Endothelial cell of umbilical vein (primary cell): ENCODE measurements at regions not wholly inside any gene's neighbourhood (a gene's known extent, or its start where the extent isn't known, plus 50 kb on each side); places are given as distances from the start of the nearest gene placed in this dataset.

ENCODE experiments used
- BruUV-seq: library from RNA; stranded (reverse); fragments of 400-500 nt; replicated peaks from 2 replicates; lab custom pipeline; 2021; lab: Mats Ljungman, UMichigan
- CTCF ChIA-PET: fragments of 300-600, 350-600 bp; sonication (Branson Sonifier 250); formaldehyde crosslinking; loops from one replicate; lab custom pipeline; 2021; ENCODE audit warnings: antibody characterized with exemption, inconsistent platforms; lab: Charles Lee
- POLR2A ChIA-PET: fragments of 300-600, 350-600 bp; sonication (Branson Sonifier 250); formaldehyde crosslinking; loops from one replicate; lab custom pipeline; 2021; ENCODE audit warnings: antibody characterized with exemption, inconsistent platforms; lab: Charles Lee
- DNase-seq: peaks from one replicate; pipeline ENCODE4 v3.0.0-alpha.2; 2011; ENCODE audit warnings: low read depth, low spot score
- FAIRE-seq: peaks from 2 replicates; lab custom pipeline; 2011; peaks lifted over from hg19 to GRCh38; lab: Jason Lieb, UNC
- H2AFZ ChIP-seq: 2 replicates; pipeline ENCODE4 v1.6.0; 2012; ENCODE audit warnings: low read depth, low read length, control low read depth, inconsistent platforms
- H3K27ac ChIP-seq: 2 replicates; pipeline ENCODE4 v1.5.1; 2011; ENCODE audit warnings: low read depth, mild to moderate bottlenecking, control low read depth, low read length, moderate library complexity; ENCODE audit not compliant: insufficient read depth
- H3K27me3 ChIP-seq, 2 experiments: 2 replicates each; pipeline versions ENCODE4 v1.6.0 to v1.6.1; 2011; ENCODE audit warnings: low read length in 2 of 2, mixed read lengths in 1 of 2; ENCODE audit not compliant: control insufficient read depth in 2 of 2, insufficient read depth in 2 of 2
- H3K36me3 ChIP-seq, 2 experiments: 2 replicates in 1 of 2; 3 replicates in 1 of 2; pipeline ENCODE4 v1.5.1; 2011; ENCODE audit warnings: low read length in 2 of 2, mild to moderate bottlenecking in 1 of 2, moderate library complexity in 1 of 2; ENCODE audit not compliant: control insufficient read depth in 2 of 2, insufficient read depth in 2 of 2; ENCODE audit errors: extremely low read depth in 1 of 2
- H3K4me1 ChIP-seq: 3 replicates; pipeline ENCODE4 v1.5.1; 2011; ENCODE audit warnings: mild to moderate bottlenecking, low read length; ENCODE audit not compliant: control insufficient read depth, insufficient read depth; ENCODE audit errors: extremely low read depth
- H3K4me2 ChIP-seq: 2 replicates; pipeline ENCODE4 v1.6.1; 2011; ENCODE audit warnings: low read length, control low read depth, mixed read lengths; ENCODE audit not compliant: insufficient read depth
- H3K4me3 ChIP-seq, 3 experiments: fragments of 200-600 bp in 1 of 3; sonication (generic), shearing (Covaris generic) in 1 of 3; replicated peaks in 1 of 3; 2 replicates each; pipeline ENCODE4 v1.5.1; 2011 to 2016; ENCODE audit warnings: control low read depth in 3 of 3, low read length in 3 of 3, mild to moderate bottlenecking in 2 of 3, inconsistent platforms in 1 of 3, low read depth in 1 of 3, moderate library complexity in 1 of 3; ENCODE audit not compliant: insufficient read depth in 1 of 3
- H3K79me2 ChIP-seq: 2 replicates; pipeline ENCODE4 v1.6.0; 2012; ENCODE audit warnings: low read length, inconsistent platforms; ENCODE audit not compliant: control insufficient read depth, insufficient read depth
- H3K9ac ChIP-seq: replicated peaks from 2 replicates; pipeline ENCODE3; 2011; ENCODE audit warnings: low read length, control low read depth; ENCODE audit not compliant: insufficient read depth; ENCODE audit errors: extremely low read depth
- H3K9me1 ChIP-seq: replicated peaks from 3 replicates; pipeline ENCODE4 v1.6.0; 2011; ENCODE audit warnings: mild to moderate bottlenecking, low read length; ENCODE audit not compliant: control insufficient read depth, insufficient read depth; ENCODE audit errors: extremely low read depth
- H3K9me3 ChIP-seq: replicated peaks from 2 replicates; pipeline ENCODE4 v1.5.1; 2012; ENCODE audit warnings: low read length, inconsistent platforms; ENCODE audit not compliant: control insufficient read depth, insufficient read depth
- H4K20me1 ChIP-seq: replicated peaks from 2 replicates; pipeline ENCODE3; 2011; ENCODE audit warnings: mild to moderate bottlenecking, low read length; ENCODE audit not compliant: control insufficient read depth, insufficient read depth; ENCODE audit errors: extremely low read depth
- CTCF ChIP-seq, 2 donors: IDR thresholded peaks; 1 replicate in 1 of 2; 2 replicates in 1 of 2; pipeline ENCODE4 v1.5.1; 2011; ENCODE audit warnings: low read length in 2 of 2, mild to moderate bottlenecking in 2 of 2, moderate library complexity in 2 of 2, control low read depth in 1 of 2, inconsistent platforms in 1 of 2, low read depth in 1 of 2; ENCODE audit not compliant: insufficient read depth in 1 of 2; ENCODE audit errors: extremely low read depth in 1 of 2
- EZH2 ChIP-seq: IDR thresholded peaks from 2 replicates; pipeline ENCODE4 v1.6.1; 2012; ENCODE audit warnings: borderline replicate concordance, low read depth, mild to moderate bottlenecking, moderate library complexity, low read length, inconsistent platforms; ENCODE audit not compliant: severe bottlenecking
- FOS ChIP-seq: IDR thresholded peaks from 2 replicates; pipeline ENCODE4 v1.6.1; 2011; ENCODE audit warnings: mild to moderate bottlenecking, low read length, moderate library complexity, borderline replicate concordance; ENCODE audit not compliant: insufficient read depth
- GATA2 ChIP-seq: IDR thresholded peaks from 2 replicates; pipeline ENCODE4 v1.7.0; 2011; ENCODE audit warnings: low read depth, mild to moderate bottlenecking, moderate library complexity, mixed read lengths, low read length; ENCODE audit not compliant: insufficient read length, insufficient read depth
- JUN ChIP-seq: IDR thresholded peaks from 2 replicates; pipeline ENCODE4 v1.6.1; 2011; ENCODE audit warnings: borderline replicate concordance, low read depth; ENCODE audit not compliant: insufficient read length, insufficient read depth
- MAX ChIP-seq: IDR thresholded peaks from 2 replicates; pipeline ENCODE4 v1.6.1; 2011; ENCODE audit not compliant: insufficient read depth, insufficient read length
- MYC ChIP-seq: IDR thresholded peaks from one replicate; pipeline ENCODE4 v1.6.1; 2011; ENCODE audit warnings: mild to moderate bottlenecking, low read depth, low read length
- POLR2A ChIP-seq: IDR thresholded peaks from 2 replicates; pipeline ENCODE4 v1.6.1; 2012; ENCODE audit warnings: low read depth, mild to moderate bottlenecking, control low read depth, low read length
- POLR2AphosphoS5 ChIP-seq: IDR thresholded peaks from 2 replicates; pipeline ENCODE4 v1.6.1; 2012; ENCODE audit warnings: low read depth, mild to moderate bottlenecking, control low read depth, low read length, moderate library complexity; ENCODE audit not compliant: insufficient read depth
- dilution Hi-C: fragments of 300-500 bp; cut with MboI; formaldehyde crosslinking; loops from one replicate; pipeline ENCODE4 v1.15.0; 2019; ENCODE audit warnings: low sequenced_read_pairs; ENCODE audit not compliant: extremely low pct_ligation_motif_present
- intact Hi-C: fragments of 100-400 bp; cut with micrococcal nuclease; formaldehyde crosslinking; loops from one replicate; pipeline ENCODE4 v1.10.0; 2022

GRCh38 chr13:40466272-40466671, 200.2 kb downstream of the FOXO1 start:
- FAIRE-seq (no peak), DNase-seq (no peak)
- intact Hi-C loops (no loop called here), dilution Hi-C loops (no loop called here)
- ChIA-PET CTCF (no interaction called here), POLR2A (no interaction called here)
- Histone ChIP-seq H3K9me1 (no peaks in the 10 kb centered on the region), H3K79me2 (no peaks in the 10 kb centered on the region), H3K36me3 (no peaks in the 10 kb centered on the region), H4K20me1 (no peaks in the 10 kb centered on the region), H3K4me3 (no peak overlapping the region), H3K4me1 (no peaks in the 10 kb centered on the region), H3K27me3 (no peaks in the 10 kb centered on the region), H2AFZ (no peak overlapping the region), H3K9ac (no peak overlapping the region), H3K27ac (no peak overlapping the region), H3K9me3 (no peaks in the 10 kb centered on the region), H3K4me2 (no peak overlapping the region)
- no TSS peak for BruUV-seq
- TF ChIP-seq CTCF (IDR thresholded peaks at IDR 0.05; ENCODE audit: extremely low read depth in 1 of 2, insufficient read depth in 1 of 2, low read depth in 1 of 2, low read length in 2 of 2) (no peak), POLR2AphosphoS5 (no peak), POLR2A (no peak), MAX (no peak), EZH2 (no peak), MYC (no peak), FOS (no peak), GATA2 (no peak), JUN (no peak)
